ENCODE measurements at regions not wholly inside any gene's neighbourhood (a gene's known extent, or its start where the extent isn't known, plus 50 kb on each side); places are given as distances from the start of the nearest gene placed in this dataset.
"Not testable (repeated sequence)": the region's sequence is repeated elsewhere in the genome, so short reads cannot be mapped to it uniquely, and the experiment has no call there.

GRCh38 chr3:124043023-124043422 lies 51.1 kb upstream of the ROPN1 start:
- H3K4me3 ChIP-seq (ENCODE audit: low read depth in 1 of 2, low read length in 2 of 2) = no peak overlapping the region
- no peak overlapping the region for H3K9ac ChIP-seq (ENCODE audit: low read length)
- H3K9me3 ChIP-seq (ENCODE audit: low read length) = no peaks in the 10 kb centered on the region
- no peaks in the 10 kb centered on the region for H3K36me3 ChIP-seq (ENCODE audit: insufficient read depth, low read length)
- H3K4me1 ChIP-seq (ENCODE audit: insufficient read depth, low read length) = no peaks in the 10 kb centered on the region
- H3K27me3 ChIP-seq (ENCODE audit: control insufficient read depth in 1 of 2, insufficient read depth in 2 of 2, low read length in 2 of 2) = peaks cover 0 to under 1% of the 10 kb centered on the region in 2 donors
- no peak overlapping the region for H3K27ac ChIP-seq (ENCODE audit: low read depth, low read length)

- no peaks in the 10 kb centered on the region for H3K36me3 ChIP-seq (ENCODE audit: insufficient read depth, low read length)
- no peak overlapping the region for H3K4me3 ChIP-seq (ENCODE audit: low read depth in 1 of 2, low read length in 2 of 2)
- H3K27me3 ChIP-seq (ENCODE audit: control insufficient read depth in 1 of 2, insufficient read depth in 2 of 2, low read length in 2 of 2) = no peaks in the 10 kb centered on the region
- H3K9ac ChIP-seq (ENCODE audit: low read length) = no peak overlapping the region
- no peak overlapping the region for H3K27ac ChIP-seq (ENCODE audit: low read depth, low read length)
- H3K9me3 ChIP-seq (ENCODE audit: low read length) = no peaks in the 10 kb centered on the region
- no peaks in the 10 kb centered on the region for H3K4me1 ChIP-seq (ENCODE audit: insufficient read depth, low read length)
These were observed 53.0 kb upstream of the ROPN1 start for GRCh38 chr3:124044956-124045355.

GRCh38 chr3:124048967-124049798 lies 57.3 kb upstream of the ROPN1 start:
- no peaks in the 10 kb centered on the region for H3K4me1 ChIP-seq (ENCODE audit: insufficient read depth, low read length)
- no peaks in the 10 kb centered on the region for H3K9me3 ChIP-seq (ENCODE audit: low read length)
- no peak overlapping the region for H3K27ac ChIP-seq (ENCODE audit: low read depth, low read length)
- H3K9ac ChIP-seq (ENCODE audit: low read length) = no peak overlapping the region
- H3K27me3 ChIP-seq (ENCODE audit: control insufficient read depth in 1 of 2, insufficient read depth in 2 of 2, low read length in 2 of 2) = no peaks in the 10 kb centered on the region
- no peak overlapping the region for H3K4me3 ChIP-seq (ENCODE audit: low read depth in 1 of 2, low read length in 2 of 2)
- H3K36me3 ChIP-seq (ENCODE audit: insufficient read depth, low read length) = no peaks in the 10 kb centered on the region

GRCh38 chr3:124051636-124052035 lies 59.7 kb upstream of the ROPN1 start:
- Histone ChIP-seq H3K27ac (ENCODE audit: low read depth, low read length) (no peak overlapping the region), H3K9me3 (ENCODE audit: low read length) (no peaks in the 10 kb centered on the region), H3K36me3 (ENCODE audit: insufficient read depth, low read length) (no peaks in the 10 kb centered on the region), H3K4me1 (ENCODE audit: insufficient read depth, low read length) (peaks cover 4% of the 10 kb centered on the region), H3K27me3 (ENCODE audit: control insufficient read depth in 1 of 2, insufficient read depth in 2 of 2, low read length in 2 of 2) (no peaks in the 10 kb centered on the region), H3K4me3 (ENCODE audit: low read depth in 1 of 2, low read length in 2 of 2) (no peak overlapping the region), H3K9ac (ENCODE audit: low read length) (no peak overlapping the region)

GRCh38 chr3:124053871-124054270 lies 61.9 kb upstream of the ROPN1 start:
- H3K9ac ChIP-seq (ENCODE audit: low read length) = no peak overlapping the region
- no peak overlapping the region for H3K27ac ChIP-seq (ENCODE audit: low read depth, low read length)
- no peaks in the 10 kb centered on the region for H3K9me3 ChIP-seq (ENCODE audit: low read length)
- no peaks in the 10 kb centered on the region for H3K27me3 ChIP-seq (ENCODE audit: control insufficient read depth in 1 of 2, insufficient read depth in 2 of 2, low read length in 2 of 2)
- no peak overlapping the region for H3K4me3 ChIP-seq (ENCODE audit: low read depth in 1 of 2, low read length in 2 of 2)
- peaks cover 15% of the 10 kb centered on the region for H3K4me1 ChIP-seq (ENCODE audit: insufficient read depth, low read length)
- no peaks in the 10 kb centered on the region for H3K36me3 ChIP-seq (ENCODE audit: insufficient read depth, low read length)

- Histone ChIP-seq H3K4me1 (ENCODE audit: insufficient read depth, low read length) (peaks cover 15% of the 10 kb centered on the region), H3K27me3 (ENCODE audit: control insufficient read depth in 1 of 2, insufficient read depth in 2 of 2, low read length in 2 of 2) (no peaks in the 10 kb centered on the region), H3K4me3 (ENCODE audit: low read depth in 1 of 2, low read length in 2 of 2) (no peak overlapping the region), H3K9ac (ENCODE audit: low read length) (no peak overlapping the region), H3K27ac (ENCODE audit: low read depth, low read length) (no peak overlapping the region), H3K36me3 (ENCODE audit: insufficient read depth, low read length) (no peaks in the 10 kb centered on the region), H3K9me3 (ENCODE audit: low read length) (no peaks in the 10 kb centered on the region)
These were observed 64.9 kb upstream of the ROPN1 start for GRCh38 chr3:124056846-124057245.

- Histone ChIP-seq H3K4me1 (ENCODE audit: insufficient read depth, low read length) (peaks cover 15% of the 10 kb centered on the region), H3K27ac (ENCODE audit: low read depth, low read length) (no peak overlapping the region), H3K9me3 (ENCODE audit: low read length) (no peaks in the 10 kb centered on the region)
These were observed 65.5 kb upstream of the ROPN1 start for GRCh38 chr3:124057420-124057819.

GRCh38 chr3:124059580-124059979 lies 67.7 kb upstream of the ROPN1 start:
- Histone ChIP-seq H3K27ac (ENCODE audit: low read depth, low read length) (no peak overlapping the region), H3K4me1 (ENCODE audit: insufficient read depth, low read length) (peaks cover 15% of the 10 kb centered on the region), H3K36me3 (ENCODE audit: insufficient read depth, low read length) (no peaks in the 10 kb centered on the region), H3K4me3 (ENCODE audit: low read depth in 1 of 2, low read length in 2 of 2) (no peak overlapping the region), H3K9me3 (ENCODE audit: low read length) (no peaks in the 10 kb centered on the region), H3K27me3 (ENCODE audit: control insufficient read depth in 1 of 2, insufficient read depth in 2 of 2, low read length in 2 of 2) (no peaks in the 10 kb centered on the region), H3K9ac (ENCODE audit: low read length) (no peak overlapping the region)

More at GRCh38 chr3:124057420-124057819, 65.5 kb upstream of the ROPN1 start:
- Histone ChIP-seq H3K36me3 (ENCODE audit: insufficient read depth, low read length) (no peaks in the 10 kb centered on the region), H3K4me3 (ENCODE audit: low read depth in 1 of 2, low read length in 2 of 2) (no peak overlapping the region), H3K9ac (ENCODE audit: low read length) (no peak overlapping the region), H3K27me3 (ENCODE audit: control insufficient read depth in 1 of 2, insufficient read depth in 2 of 2, low read length in 2 of 2) (no peaks in the 10 kb centered on the region)

- no peaks in the 10 kb centered on the region for H3K4me1 ChIP-seq (ENCODE audit: insufficient read depth, low read length)
- H3K9ac ChIP-seq (ENCODE audit: low read length) = no peak overlapping the region
- no peaks in the 10 kb centered on the region for H3K36me3 ChIP-seq (ENCODE audit: insufficient read depth, low read length)
- H3K9me3 ChIP-seq (ENCODE audit: low read length) = no peaks in the 10 kb centered on the region
- no peak overlapping the region for H3K4me3 ChIP-seq (ENCODE audit: low read depth in 1 of 2, low read length in 2 of 2)
- no peaks in the 10 kb centered on the region for H3K27me3 ChIP-seq (ENCODE audit: control insufficient read depth in 1 of 2, insufficient read depth in 2 of 2, low read length in 2 of 2)
- no peak overlapping the region for H3K27ac ChIP-seq (ENCODE audit: low read depth, low read length)
These were observed 71.4 kb upstream of the ROPN1 start for GRCh38 chr3:124063197-124063909.

GRCh38 chr3:124064050-124064449 lies 72.1 kb upstream of the ROPN1 start:
- H3K36me3 ChIP-seq (ENCODE audit: insufficient read depth, low read length) = no peaks in the 10 kb centered on the region
- no peaks in the 10 kb centered on the region for H3K27me3 ChIP-seq (ENCODE audit: control insufficient read depth in 1 of 2, insufficient read depth in 2 of 2, low read length in 2 of 2)
- no peak overlapping the region for H3K4me3 ChIP-seq (ENCODE audit: low read depth in 1 of 2, low read length in 2 of 2)
- no peaks in the 10 kb centered on the region for H3K9me3 ChIP-seq (ENCODE audit: low read length)
- H3K9ac ChIP-seq (ENCODE audit: low read length) = no peak overlapping the region
- H3K27ac ChIP-seq (ENCODE audit: low read depth, low read length) = no peak overlapping the region
- no peaks in the 10 kb centered on the region for H3K4me1 ChIP-seq (ENCODE audit: insufficient read depth, low read length)

GRCh38 chr3:124066543-124066942 lies 74.6 kb upstream of the ROPN1 start:
- H3K4me1 ChIP-seq (ENCODE audit: insufficient read depth, low read length); H3K9me3 ChIP-seq (ENCODE audit: low read length); H3K36me3 ChIP-seq (ENCODE audit: insufficient read depth, low read length); H3K4me3 ChIP-seq (ENCODE audit: low read depth in 1 of 2, low read length in 2 of 2); H3K27me3 ChIP-seq (ENCODE audit: control insufficient read depth in 1 of 2, insufficient read depth in 2 of 2, low read length in 2 of 2); H3K9ac ChIP-seq (ENCODE audit: low read length); H3K27ac ChIP-seq (ENCODE audit: low read depth, low read length): not testable (repeated sequence)

All from muscle layer of colon (tissue), 2 donors.